Thyroid gland (tissue), 4 donors: ENCODE measurements at regions not wholly inside any gene's neighbourhood (a gene's known extent, or its start where the extent isn't known, plus 50 kb on each side); places are given as distances from the start of the nearest gene placed in this dataset.

Experiments used
- CTCF ChIP-seq, 6 experiments: fragments of 200-600 bp in 3 of 6; fragments of 450-650 bp in 3 of 6; sonication (generic) in 3 of 6; IDR thresholded peaks; one replicate each; pipeline ENCODE4 v1.5.1; 2016 to 2019; ENCODE audit warnings: antibody characterized with exemption in 6 of 6, mild to moderate bottlenecking in 2 of 6, inconsistent platforms in 1 of 6, moderate library complexity in 1 of 6
- POLR2A ChIP-seq, 2 donors: fragments of 450-650 bp; IDR thresholded peaks; one replicate each; pipeline ENCODE4 v1.6.1; 2017; ENCODE audit warnings: antibody characterized with exemption in 2 of 2, mild to moderate bottlenecking in 2 of 2, moderate library complexity in 1 of 2

GRCh38 chr6:8177721-8178120 lies 75.4 kb upstream of the EEF1E1 start:
- TF ChIP-seq POLR2A (IDR thresholded peaks at IDR 0.05) (no peak), CTCF (IDR thresholded peaks at IDR 0.05) (no peak)
